SK-N-SH (cell line): ENCODE measurements at regions not wholly inside any gene's neighbourhood (a gene's known extent, or its start where the extent isn't known, plus 50 kb on each side); places are given as distances from the start of the nearest gene placed in this dataset.

Source experiments
- CTCF ChIA-PET: fragments of 300-600, 350-600 bp; formaldehyde crosslinking; extraction: SDS; loops from one replicate; lab custom pipeline; 2021; lab: Yijun Ruan, JAX
- POLR2A ChIA-PET: fragments of 350-600 bp; sonication (Branson Sonifier 250); formaldehyde crosslinking; extraction: SDS; loops from one replicate; lab custom pipeline; 2020; ENCODE audit warnings: antibody characterized with exemption, inconsistent platforms; lab: Yijun Ruan, JAX
- DNase-seq: peaks from one replicate; pipeline ENCODE4 v3.0.0; 2012
- H2AFZ ChIP-seq: fragments of 200-600 bp; sonication (generic); 2 replicates; pipeline ENCODE4 v1.8.1; 2016; ENCODE audit warnings: antibody characterized with exemption, mild to moderate bottlenecking, low read depth
- H3F3A ChIP-seq: fragments of 200-600 bp; sonication (generic); replicated peaks from 2 replicates; pipeline ENCODE3; 2016; ENCODE audit warnings: antibody characterized with exemption, mild to moderate bottlenecking; ENCODE audit not compliant: insufficient read depth
- H3K27ac ChIP-seq, 2 experiments: fragments of 200-500 bp in 1 of 2; fragments of 200-600 bp in 1 of 2; sonication (Bioruptor generic) in 1 of 2; sonication (generic), shearing (Covaris generic) in 1 of 2; 2 replicates each; pipeline versions ENCODE4 v1.5.1 to v1.6.1; 2014 to 2016; ENCODE audit warnings: low read depth in 2 of 2, inconsistent platforms in 1 of 2, low read length in 1 of 2, mild to moderate bottlenecking in 1 of 2, mixed read lengths in 1 of 2
- H3K27me3 ChIP-seq: fragments of 200-600 bp; sonication (generic), shearing (Covaris generic); 2 replicates; pipeline ENCODE4 v1.6.1; 2016; ENCODE audit warnings: mixed run types; ENCODE audit not compliant: insufficient read depth
- H3K36me3 ChIP-seq, 2 experiments: fragments of 200-500 bp in 1 of 2; fragments of 200-600 bp in 1 of 2; sonication (Bioruptor generic) in 1 of 2; sonication (generic) in 1 of 2; replicated peaks in 1 of 2; 2 replicates each; pipeline versions ENCODE3 to v1.5.1; 2014 to 2016; ENCODE audit warnings: low read length in 1 of 2, mild to moderate bottlenecking in 1 of 2; ENCODE audit not compliant: insufficient read depth in 2 of 2, control insufficient read depth in 1 of 2
- H3K4me1 ChIP-seq, 2 experiments: fragments of 200-500 bp in 1 of 2; fragments of 200-600 bp in 1 of 2; sonication (Bioruptor generic) in 1 of 2; sonication (generic), shearing (Covaris generic) in 1 of 2; 2 replicates each; pipeline versions ENCODE4 v1.5.1 to v1.6.1; 2014 to 2016; ENCODE audit warnings: low read depth in 1 of 2, low read length in 1 of 2, mixed run types in 1 of 2; ENCODE audit not compliant: insufficient read depth in 2 of 2, control insufficient read depth in 1 of 2
- H3K4me2 ChIP-seq: fragments of 200-600 bp; sonication (generic), shearing (Covaris generic); 2 replicates; pipeline ENCODE4 v1.6.1; 2017; ENCODE audit warnings: mixed run types
- H3K4me3 ChIP-seq, 2 experiments: fragments of 200-500 bp in 1 of 2; fragments of 200-600 bp in 1 of 2; sonication (Bioruptor generic) in 1 of 2; sonication (generic), shearing (Covaris generic) in 1 of 2; 2 replicates each; pipeline versions ENCODE4 v1.5.1 to v1.8.1; 2014 to 2016; ENCODE audit warnings: low read depth in 2 of 2, inconsistent platforms in 1 of 2, low read length in 1 of 2, mild to moderate bottlenecking in 1 of 2, mixed read lengths in 1 of 2, moderate library complexity in 1 of 2
- H3K79me2 ChIP-seq: fragments of 200-600 bp; sonication (generic); 2 replicates; pipeline ENCODE4 v1.8.1; 2017; ENCODE audit warnings: mild to moderate bottlenecking; ENCODE audit not compliant: insufficient read depth
- H3K9ac ChIP-seq: fragments of 200-600 bp; sonication (generic); 2 replicates; pipeline ENCODE4 v1.6.1; 2017; ENCODE audit warnings: mixed run types
- H3K9me2 ChIP-seq: fragments of 200-600 bp; sonication (generic); 2 replicates; pipeline ENCODE4 v1.6.1; 2017; ENCODE audit warnings: mixed run types
- H3K9me3 ChIP-seq: fragments of 200-600 bp; sonication (generic); 2 replicates; pipeline ENCODE4 v1.6.1; 2017; ENCODE audit warnings: mixed run types, mild to moderate bottlenecking, moderate library complexity
- H4K20me1 ChIP-seq: fragments of 200-600 bp; sonication (generic); 2 replicates; pipeline ENCODE4 v1.6.1; 2017; ENCODE audit warnings: mild to moderate bottlenecking, mixed run types; ENCODE audit not compliant: insufficient read depth
- FOXM1 ChIP-seq: IDR thresholded peaks from 2 replicates; pipeline ENCODE4 v1.4.0; 2012; ENCODE audit warnings: low read depth, mild to moderate bottlenecking
- MXI1 ChIP-seq: IDR thresholded peaks from 2 replicates; pipeline ENCODE4 v1.6.1; 2012; ENCODE audit warnings: mild to moderate bottlenecking, low read depth, low read length, improper control_type of control experiment
- NFIC ChIP-seq: IDR thresholded peaks from 2 replicates; pipeline ENCODE4 v1.4.0; 2012; ENCODE audit warnings: borderline replicate concordance
- NRF1 ChIP-seq: IDR thresholded peaks from 2 replicates; pipeline ENCODE4 v1.6.1; 2012; ENCODE audit warnings: low read depth, mild to moderate bottlenecking, low read length
- RXRA ChIP-seq: IDR thresholded peaks from 2 replicates; pipeline ENCODE4 v1.4.0; 2012; ENCODE audit warnings: low read depth, mild to moderate bottlenecking, borderline replicate concordance
- SIN3A ChIP-seq: IDR thresholded peaks from 2 replicates; pipeline ENCODE4 v1.6.1; 2012; ENCODE audit warnings: low read depth, mild to moderate bottlenecking, low read length, moderate library complexity, borderline replicate concordance
- SMC3 ChIP-seq: IDR thresholded peaks from 2 replicates; pipeline ENCODE4 v1.6.1; 2012; ENCODE audit warnings: low read depth, low read length, improper control_type of control experiment
- TCF12 ChIP-seq: IDR thresholded peaks from 2 replicates; pipeline ENCODE4 v1.4.0; 2012
- TEAD4 ChIP-seq: IDR thresholded peaks from 2 replicates; pipeline ENCODE4 v1.4.0; 2012; ENCODE audit warnings: mild to moderate bottlenecking, borderline replicate concordance; ENCODE audit not compliant: insufficient read depth
- WGBS: methylation state at CpG from one replicate; pipeline ENCODE4 v1.1.6; 2017; ENCODE audit warnings: low lambda C conversion rate; 5-methylcytosine and 5-hydroxymethylcytosine counted together
- TF ChIP-seq, protein P1 (sequence below): IDR thresholded peaks from 2 replicates; pipeline ENCODE4 v1.6.1; 2012; ENCODE audit warnings: mild to moderate bottlenecking, low read depth, low read length, moderate library complexity
- TF ChIP-seq, protein P2 (sequence below): IDR thresholded peaks from 2 replicates; pipeline ENCODE4 v1.4.0; 2012; ENCODE audit warnings: low read depth, borderline replicate concordance
- TF ChIP-seq, protein P3 (sequence below): fragments of 200-600 bp; sonication (generic); IDR thresholded peaks from 2 replicates; pipeline ENCODE4 v1.6.1; 2017; ENCODE audit warnings: antibody characterized with exemption, mild to moderate bottlenecking, moderate library complexity
- TF ChIP-seq, protein P4 (sequence below): IDR thresholded peaks from 2 replicates; pipeline ENCODE4 v1.4.0; 2012; ENCODE audit warnings: low read depth

DNA sequence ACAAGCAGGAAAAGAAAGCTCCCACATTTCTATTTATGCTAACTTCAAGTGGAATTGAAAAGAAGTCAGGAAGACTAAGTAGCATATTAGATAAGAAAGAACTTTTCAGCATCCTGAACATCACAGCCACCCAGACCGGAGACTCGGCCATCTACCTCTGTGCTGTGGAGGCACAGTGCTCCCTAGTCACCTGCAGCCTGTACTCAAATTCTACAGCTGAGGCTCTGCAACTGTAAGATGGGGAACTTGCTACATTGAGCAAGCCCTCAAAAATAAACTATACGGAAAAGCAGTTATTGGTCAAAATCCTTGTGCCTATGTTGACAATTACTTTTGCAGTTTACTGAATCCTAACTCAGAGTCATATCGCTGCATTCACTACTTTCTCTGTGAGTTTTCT is 361.9 kb downstream of the DAD1 start:
- ChIA-PET CTCF (no interaction called here), POLR2A (no interaction called here)
- no peaks in the 10 kb centered on the region for H3K36me3 ChIP-seq
- peaks cover 5% of the 10 kb centered on the region for H3F3A ChIP-seq
- no peaks in the 10 kb centered on the region for H4K20me1 ChIP-seq
- no peak overlapping the region for H3K9ac ChIP-seq
- H3K4me1 ChIP-seq = no peaks in the 10 kb centered on the region
- no peak overlapping the region for H3K27ac ChIP-seq
- H3K79me2 ChIP-seq = no peaks in the 10 kb centered on the region
- H2AFZ ChIP-seq = no peak overlapping the region
- DNase-seq = no peak
- WGBS = 30% methylated on average over 4 of the region's 4 CpGs
- no peak overlapping the region for H3K4me2 ChIP-seq
- H3K9me2 ChIP-seq = no peaks in the 10 kb centered on the region
- no peaks in the 10 kb centered on the region for H3K9me3 ChIP-seq
- no peak for TF ChIP-seq SMC3
- no peak for TF ChIP-seq TCF12
- TF ChIP-seq TEAD4 = no peak
- TF ChIP-seq RXRA = no peak
- TF ChIP-seq NFIC = no peak
- TF ChIP-seq, protein P1, sequence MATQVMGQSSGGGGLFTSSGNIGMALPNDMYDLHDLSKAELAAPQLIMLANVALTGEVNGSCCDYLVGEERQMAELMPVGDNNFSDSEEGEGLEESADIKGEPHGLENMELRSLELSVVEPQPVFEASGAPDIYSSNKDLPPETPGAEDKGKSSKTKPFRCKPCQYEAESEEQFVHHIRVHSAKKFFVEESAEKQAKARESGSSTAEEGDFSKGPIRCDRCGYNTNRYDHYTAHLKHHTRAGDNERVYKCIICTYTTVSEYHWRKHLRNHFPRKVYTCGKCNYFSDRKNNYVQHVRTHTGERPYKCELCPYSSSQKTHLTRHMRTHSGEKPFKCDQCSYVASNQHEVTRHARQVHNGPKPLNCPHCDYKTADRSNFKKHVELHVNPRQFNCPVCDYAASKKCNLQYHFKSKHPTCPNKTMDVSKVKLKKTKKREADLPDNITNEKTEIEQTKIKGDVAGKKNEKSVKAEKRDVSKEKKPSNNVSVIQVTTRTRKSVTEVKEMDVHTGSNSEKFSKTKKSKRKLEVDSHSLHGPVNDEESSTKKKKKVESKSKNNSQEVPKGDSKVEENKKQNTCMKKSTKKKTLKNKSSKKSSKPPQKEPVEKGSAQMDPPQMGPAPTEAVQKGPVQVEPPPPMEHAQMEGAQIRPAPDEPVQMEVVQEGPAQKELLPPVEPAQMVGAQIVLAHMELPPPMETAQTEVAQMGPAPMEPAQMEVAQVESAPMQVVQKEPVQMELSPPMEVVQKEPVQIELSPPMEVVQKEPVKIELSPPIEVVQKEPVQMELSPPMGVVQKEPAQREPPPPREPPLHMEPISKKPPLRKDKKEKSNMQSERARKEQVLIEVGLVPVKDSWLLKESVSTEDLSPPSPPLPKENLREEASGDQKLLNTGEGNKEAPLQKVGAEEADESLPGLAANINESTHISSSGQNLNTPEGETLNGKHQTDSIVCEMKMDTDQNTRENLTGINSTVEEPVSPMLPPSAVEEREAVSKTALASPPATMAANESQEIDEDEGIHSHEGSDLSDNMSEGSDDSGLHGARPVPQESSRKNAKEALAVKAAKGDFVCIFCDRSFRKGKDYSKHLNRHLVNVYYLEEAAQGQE = no peak
- TF ChIP-seq MXI1 = no peak
- no peak for TF ChIP-seq SIN3A
- TF ChIP-seq, protein P2, sequence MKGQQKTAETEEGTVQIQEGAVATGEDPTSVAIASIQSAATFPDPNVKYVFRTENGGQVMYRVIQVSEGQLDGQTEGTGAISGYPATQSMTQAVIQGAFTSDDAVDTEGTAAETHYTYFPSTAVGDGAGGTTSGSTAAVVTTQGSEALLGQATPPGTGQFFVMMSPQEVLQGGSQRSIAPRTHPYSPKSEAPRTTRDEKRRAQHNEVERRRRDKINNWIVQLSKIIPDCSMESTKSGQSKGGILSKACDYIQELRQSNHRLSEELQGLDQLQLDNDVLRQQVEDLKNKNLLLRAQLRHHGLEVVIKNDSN = no peak
- no peak for TF ChIP-seq NRF1
- H3K27me3 ChIP-seq = no peaks in the 10 kb centered on the region
- H3K4me3 ChIP-seq = no peak overlapping the region

DNA sequence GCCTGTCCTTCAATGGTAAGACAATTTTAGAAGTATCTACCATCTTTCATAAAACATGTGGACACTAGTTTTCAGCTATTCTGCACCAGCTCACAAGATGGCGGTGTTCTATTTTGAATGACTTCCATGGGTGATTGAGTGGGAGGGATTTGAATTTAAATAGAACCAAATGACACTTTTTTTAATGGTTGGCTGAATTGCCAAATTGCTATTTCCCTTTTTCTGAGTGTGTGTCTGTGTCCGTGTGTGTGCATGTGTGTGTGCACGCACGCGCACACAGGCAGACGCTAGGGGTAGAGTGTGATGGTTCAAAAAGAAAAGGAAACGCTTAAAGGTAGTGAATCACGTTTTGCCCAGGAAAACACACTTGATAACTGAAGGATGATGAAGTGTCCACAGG is 362.6 kb downstream of the DAD1 start:
- H3K4me3 ChIP-seq = no peak overlapping the region
- H3K36me3 ChIP-seq = no peaks in the 10 kb centered on the region
- TF ChIP-seq, protein P3, sequence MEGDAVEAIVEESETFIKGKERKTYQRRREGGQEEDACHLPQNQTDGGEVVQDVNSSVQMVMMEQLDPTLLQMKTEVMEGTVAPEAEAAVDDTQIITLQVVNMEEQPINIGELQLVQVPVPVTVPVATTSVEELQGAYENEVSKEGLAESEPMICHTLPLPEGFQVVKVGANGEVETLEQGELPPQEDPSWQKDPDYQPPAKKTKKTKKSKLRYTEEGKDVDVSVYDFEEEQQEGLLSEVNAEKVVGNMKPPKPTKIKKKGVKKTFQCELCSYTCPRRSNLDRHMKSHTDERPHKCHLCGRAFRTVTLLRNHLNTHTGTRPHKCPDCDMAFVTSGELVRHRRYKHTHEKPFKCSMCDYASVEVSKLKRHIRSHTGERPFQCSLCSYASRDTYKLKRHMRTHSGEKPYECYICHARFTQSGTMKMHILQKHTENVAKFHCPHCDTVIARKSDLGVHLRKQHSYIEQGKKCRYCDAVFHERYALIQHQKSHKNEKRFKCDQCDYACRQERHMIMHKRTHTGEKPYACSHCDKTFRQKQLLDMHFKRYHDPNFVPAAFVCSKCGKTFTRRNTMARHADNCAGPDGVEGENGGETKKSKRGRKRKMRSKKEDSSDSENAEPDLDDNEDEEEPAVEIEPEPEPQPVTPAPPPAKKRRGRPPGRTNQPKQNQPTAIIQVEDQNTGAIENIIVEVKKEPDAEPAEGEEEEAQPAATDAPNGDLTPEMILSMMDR = peak; percentile 47
- TF ChIP-seq, protein P4, sequence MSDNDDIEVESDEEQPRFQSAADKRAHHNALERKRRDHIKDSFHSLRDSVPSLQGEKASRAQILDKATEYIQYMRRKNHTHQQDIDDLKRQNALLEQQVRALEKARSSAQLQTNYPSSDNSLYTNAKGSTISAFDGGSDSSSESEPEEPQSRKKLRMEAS = no peak
- no peak for TF ChIP-seq FOXM1
- TF ChIP-seq, all 33 proteins: peak for 1
- ChIA-PET CTCF (no interaction called here), POLR2A (no interaction called here)
- WGBS = 37% methylated on average over 8 of the region's 8 CpGs
- Histone ChIP-seq H2AFZ (peak overlapping the region; percentile 49; the same call in 1 of the 2 replicates), H3K27ac (peak overlapping the region in 1 of 2 experiments; percentile 36; a peak in 2 of 4 replicates), H3K4me2 (0 out of 2 replicates have a peak overlapping the region, but pooled peaks have one; percentile 38), H3F3A (peaks cover 5% of the 10 kb centered on the region), H3K27me3 (no peaks in the 10 kb centered on the region), H3K9me3 (no peaks in the 10 kb centered on the region), H3K4me1 (no peaks in the 10 kb centered on the region), H3K9ac (no peak overlapping the region), H4K20me1 (no peaks in the 10 kb centered on the region), H3K79me2 (no peaks in the 10 kb centered on the region), H3K9me2 (no peaks in the 10 kb centered on the region)
- DNase-seq = no peak
